Fibroblast of lung (primary cell): ENCODE measurements at regions not wholly inside any gene's neighbourhood (a gene's known extent, or its start where the extent isn't known, plus 50 kb on each side); places are given as distances from the start of the nearest gene placed in this dataset.

ENCODE experiments used
- EZH2 ChIP-seq: IDR thresholded peaks from 2 replicates; pipeline ENCODE4 v1.5.1; 2012; ENCODE audit warnings: low read length, control low read depth, mild to moderate bottlenecking; ENCODE audit errors: missing control alignments
- TF ChIP-seq, protein P1 (sequence below), 2 donors: IDR thresholded peaks in 1 of 2; conservative IDR thresholded peaks in 1 of 2; 1 replicate in 1 of 2; 2 replicates in 1 of 2; pipeline ENCODE4 v1.5.1; 2011 to 2012; ENCODE audit warnings: low read length in 2 of 2, control low read depth in 1 of 2, inconsistent platforms in 1 of 2, low read depth in 1 of 2, mild to moderate bottlenecking in 1 of 2

DNA sequence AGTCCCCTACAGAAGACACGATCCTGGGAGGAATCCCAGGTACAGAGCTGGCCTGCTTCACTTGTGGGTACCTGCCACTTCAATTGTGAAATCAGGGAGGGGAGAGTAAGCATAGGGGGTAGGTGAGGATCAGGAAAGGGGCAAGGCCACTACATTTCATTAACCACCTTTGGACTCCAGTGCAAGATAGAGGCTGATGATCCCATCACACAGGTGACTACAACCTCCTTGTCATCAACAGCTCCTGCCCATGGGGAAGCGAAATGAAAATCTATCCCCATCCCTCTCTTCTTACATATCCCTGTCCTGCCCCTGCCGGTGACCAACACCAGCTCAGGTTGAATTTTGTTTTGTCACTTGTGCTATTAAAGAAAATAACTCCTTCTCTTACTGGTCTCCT, 64.7 kb upstream of the VPREB1 start:
- TF ChIP-seq EZH2 = no peak
- TF ChIP-seq, protein P1, sequence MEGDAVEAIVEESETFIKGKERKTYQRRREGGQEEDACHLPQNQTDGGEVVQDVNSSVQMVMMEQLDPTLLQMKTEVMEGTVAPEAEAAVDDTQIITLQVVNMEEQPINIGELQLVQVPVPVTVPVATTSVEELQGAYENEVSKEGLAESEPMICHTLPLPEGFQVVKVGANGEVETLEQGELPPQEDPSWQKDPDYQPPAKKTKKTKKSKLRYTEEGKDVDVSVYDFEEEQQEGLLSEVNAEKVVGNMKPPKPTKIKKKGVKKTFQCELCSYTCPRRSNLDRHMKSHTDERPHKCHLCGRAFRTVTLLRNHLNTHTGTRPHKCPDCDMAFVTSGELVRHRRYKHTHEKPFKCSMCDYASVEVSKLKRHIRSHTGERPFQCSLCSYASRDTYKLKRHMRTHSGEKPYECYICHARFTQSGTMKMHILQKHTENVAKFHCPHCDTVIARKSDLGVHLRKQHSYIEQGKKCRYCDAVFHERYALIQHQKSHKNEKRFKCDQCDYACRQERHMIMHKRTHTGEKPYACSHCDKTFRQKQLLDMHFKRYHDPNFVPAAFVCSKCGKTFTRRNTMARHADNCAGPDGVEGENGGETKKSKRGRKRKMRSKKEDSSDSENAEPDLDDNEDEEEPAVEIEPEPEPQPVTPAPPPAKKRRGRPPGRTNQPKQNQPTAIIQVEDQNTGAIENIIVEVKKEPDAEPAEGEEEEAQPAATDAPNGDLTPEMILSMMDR (conservative IDR thresholded peaks at IDR 0.05 in 1 of 2, IDR thresholded peaks at IDR 0.05 in 1 of 2; ENCODE audit: low read depth in 1 of 2, low read length in 2 of 2) = no peak
